Activated T-cell treated with anti-CD3 and anti-CD28 coated beads, Interleukin-2, amount 50 U/mL, for 1 hour (primary cell): ENCODE measurements at regions not wholly inside any gene's neighbourhood (a gene's known extent, or its start where the extent isn't known, plus 50 kb on each side); places are given as distances from the start of the nearest gene placed in this dataset.
"Not testable (repeated sequence)": the region's sequence is repeated elsewhere in the genome, so short reads cannot be mapped to it uniquely, and the experiment has no call there.

Experiments
- DNase-seq: peaks from one replicate; pipeline ENCODE4 v3.0.0-alpha.2; 2020

- DNase-seq, result not testable (repeated sequence)
Measured at GRCh38 chr18:10256276-10256675, 198.2 kb upstream of the APCDD1 start.

- no peak for DNase-seq
Measured at GRCh38 chr18:10258836-10259474, 195.5 kb upstream of the APCDD1 start.

- no peak for DNase-seq
Measured at GRCh38 chr18:10259901-10260300, 194.5 kb upstream of the APCDD1 start.

DNA sequence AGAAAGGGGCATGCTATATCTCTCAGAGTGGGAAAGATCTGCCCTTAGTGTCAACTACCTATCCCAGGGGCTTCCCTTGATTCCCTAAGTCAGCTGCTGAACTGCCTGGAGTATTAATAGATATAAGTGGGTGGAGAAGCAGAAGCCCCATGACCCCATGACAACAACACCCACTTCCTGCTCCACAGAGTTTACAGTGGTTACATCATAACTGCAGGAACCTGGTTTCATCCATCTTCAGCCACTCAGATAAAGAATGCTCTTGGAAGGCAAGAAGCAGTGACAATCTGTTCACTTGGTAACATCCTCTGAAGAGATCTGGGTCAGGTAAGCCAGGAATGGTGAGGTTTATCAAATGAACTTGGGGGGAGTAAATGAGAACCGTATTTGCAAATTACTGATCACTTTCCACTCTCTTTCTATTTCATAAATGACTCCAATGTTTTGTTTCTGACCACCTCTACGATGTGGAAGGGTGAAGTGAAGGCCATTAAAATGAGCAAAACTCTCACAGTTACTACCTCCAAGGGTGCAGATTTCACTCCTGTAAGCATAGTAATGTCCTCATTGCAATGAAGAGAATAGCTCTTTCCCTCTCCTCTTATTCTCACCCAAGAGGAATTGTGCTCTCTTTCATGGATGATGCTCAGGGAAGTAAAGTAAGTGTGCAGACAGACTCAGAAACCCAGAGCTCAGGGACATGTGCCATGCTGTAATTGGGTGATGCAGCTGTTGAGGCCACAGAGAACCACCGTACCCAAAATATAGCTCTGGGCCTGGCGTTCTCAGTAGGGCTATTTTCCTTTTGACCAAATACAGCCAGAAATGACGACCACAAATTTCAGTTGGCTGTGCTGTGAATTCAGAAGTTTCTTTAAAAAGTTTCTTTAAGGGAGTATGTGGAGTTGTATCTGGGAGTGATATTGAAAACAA, 192.8 kb upstream of the APCDD1 start:
- no peak for DNase-seq

GRCh38 chr18:10262566-10262965, 191.9 kb upstream of the APCDD1 start:
- no peak for DNase-seq

GRCh38 chr18:10264260-10264659, 190.2 kb upstream of the APCDD1 start:
- no peak for DNase-seq

DNA sequence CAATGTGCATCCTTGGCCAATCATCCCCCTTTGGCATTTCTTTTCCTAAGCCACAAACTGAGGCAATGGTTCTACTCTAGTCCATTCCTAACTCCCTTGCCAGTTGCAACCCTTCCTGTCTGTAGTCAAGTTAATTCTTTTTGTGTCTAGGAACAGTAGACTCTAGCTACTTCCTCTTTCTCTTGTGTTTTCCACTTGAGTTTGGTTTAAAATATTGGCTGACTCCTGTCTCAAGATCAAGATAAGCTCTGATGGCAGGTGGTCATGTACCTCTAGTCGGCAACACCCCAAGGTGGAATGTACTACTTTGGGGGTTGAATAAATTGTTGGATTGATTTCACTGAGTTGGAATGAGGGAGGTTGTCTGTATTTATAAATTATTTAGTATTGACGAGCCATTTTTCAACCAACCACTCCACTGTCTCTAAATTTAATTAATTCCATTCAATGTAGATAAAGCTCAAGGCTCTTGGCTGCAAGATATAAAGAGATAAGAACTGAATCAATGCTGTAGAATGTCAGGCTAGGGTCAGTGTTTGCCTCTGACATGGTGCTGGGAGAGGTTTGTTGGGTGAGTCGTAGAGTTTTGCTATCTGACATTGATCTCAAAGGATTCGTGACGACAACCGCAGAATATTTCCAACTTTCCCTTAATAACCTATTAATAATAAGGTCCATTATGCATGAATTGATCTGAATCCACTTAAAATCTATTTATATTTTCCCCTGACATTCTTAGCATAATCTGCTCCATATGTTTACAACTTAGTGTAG, 188.7 kb upstream of the APCDD1 start:
- no peak for DNase-seq

- no peak for DNase-seq
Measured at GRCh38 chr18:10266334-10266590, 188.2 kb upstream of the APCDD1 start.

DNA sequence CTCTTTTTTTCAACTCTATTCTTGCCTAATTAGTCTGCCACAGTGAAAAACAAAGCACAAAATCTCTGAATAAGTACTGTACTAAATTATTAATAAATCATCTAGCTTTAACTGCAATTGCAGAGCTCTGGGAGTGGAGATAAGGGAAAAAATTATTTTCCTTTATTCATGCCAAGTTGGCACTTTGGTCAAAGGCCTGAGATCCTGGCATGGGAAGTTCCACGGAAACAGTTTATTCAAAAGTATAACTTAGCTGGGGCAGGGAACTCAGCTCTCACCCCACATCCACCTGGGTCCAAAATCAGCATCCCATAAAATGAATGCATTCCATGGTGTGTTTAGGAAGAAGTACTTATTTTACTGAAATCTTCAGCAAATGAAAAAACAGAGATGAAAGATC, 185.2 kb upstream of the APCDD1 start:
- no peak for DNase-seq

DNA sequence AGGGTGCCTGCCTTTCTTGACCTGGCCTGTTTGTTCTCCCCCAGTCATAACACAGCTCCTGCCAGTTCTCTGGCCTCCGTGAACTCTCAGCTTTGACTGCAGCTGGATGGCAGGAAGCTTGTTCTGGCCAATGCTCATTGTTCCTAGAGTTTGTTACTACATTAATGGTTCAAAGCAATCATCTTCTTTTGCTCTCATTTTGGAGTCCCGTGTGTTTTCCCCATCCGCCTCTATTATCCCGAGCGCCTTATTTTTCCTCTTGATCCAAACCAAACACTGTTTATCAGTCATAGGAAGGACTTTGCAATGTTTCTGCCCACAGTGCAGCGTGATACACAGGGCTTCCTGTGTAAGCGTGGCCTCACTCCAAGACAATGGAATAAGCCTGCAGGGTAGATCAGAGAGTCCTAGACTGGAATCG, 184.3 kb upstream of the APCDD1 start:
- DNase-seq, result no peak

DNA sequence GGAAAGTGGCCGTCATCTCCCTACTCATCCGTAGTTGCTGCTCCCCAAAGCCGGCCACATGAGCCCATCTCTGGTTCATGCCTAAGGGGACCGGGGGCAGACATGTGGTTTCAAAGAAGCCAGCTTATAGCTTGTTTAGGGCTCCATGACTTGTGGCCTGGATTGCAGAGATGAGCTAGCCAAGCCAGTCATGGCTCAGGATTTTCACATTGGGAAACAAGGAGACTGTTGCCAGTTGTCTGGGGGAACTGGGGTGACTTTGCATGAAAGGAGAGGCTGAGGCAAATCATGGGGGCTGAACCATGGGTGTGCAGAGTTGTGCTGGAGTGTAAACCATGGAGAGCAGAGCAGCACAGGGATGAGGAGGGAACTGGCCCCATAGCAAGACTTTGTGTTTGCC, 183.0 kb upstream of the APCDD1 start:
- no peak for DNase-seq

DNA sequence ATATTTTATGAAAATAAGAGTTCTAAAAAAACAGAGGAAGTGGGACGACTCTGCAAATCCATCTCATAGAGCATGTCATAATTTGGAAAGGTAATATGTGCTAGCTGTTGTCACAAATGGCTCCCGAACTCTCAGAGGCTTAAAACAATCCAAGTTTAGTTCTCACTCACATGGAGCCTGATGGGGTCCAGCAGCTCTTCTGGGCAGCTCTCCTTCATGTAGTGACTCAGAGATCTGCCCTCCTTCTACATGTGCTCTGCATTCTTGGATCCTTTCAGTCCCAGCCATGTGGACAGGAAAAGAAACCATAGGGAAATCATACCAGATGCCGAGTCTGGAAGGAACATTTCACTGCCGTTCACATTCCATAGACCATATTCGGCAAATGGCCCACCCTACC, 180.1 kb upstream of the APCDD1 start:
- DNase-seq, result no peak

- no peak for DNase-seq
Measured at GRCh38 chr18:10275486-10275885, 178.9 kb upstream of the APCDD1 start.

GRCh38 chr18:10278265-10278664, 176.2 kb upstream of the APCDD1 start:
- no peak for DNase-seq

GRCh38 chr18:10279471-10279870, 175.0 kb upstream of the APCDD1 start:
- DNase-seq, result no peak

- no peak for DNase-seq
Measured at GRCh38 chr18:10279905-10280644, 174.4 kb upstream of the APCDD1 start.

GRCh38 chr18:10284540-10285282, 169.7 kb upstream of the APCDD1 start:
- DNase-seq, result no peak

- DNase-seq, result no peak
Measured at GRCh38 chr18:10285283-10285640, 169.2 kb upstream of the APCDD1 start.

DNA sequence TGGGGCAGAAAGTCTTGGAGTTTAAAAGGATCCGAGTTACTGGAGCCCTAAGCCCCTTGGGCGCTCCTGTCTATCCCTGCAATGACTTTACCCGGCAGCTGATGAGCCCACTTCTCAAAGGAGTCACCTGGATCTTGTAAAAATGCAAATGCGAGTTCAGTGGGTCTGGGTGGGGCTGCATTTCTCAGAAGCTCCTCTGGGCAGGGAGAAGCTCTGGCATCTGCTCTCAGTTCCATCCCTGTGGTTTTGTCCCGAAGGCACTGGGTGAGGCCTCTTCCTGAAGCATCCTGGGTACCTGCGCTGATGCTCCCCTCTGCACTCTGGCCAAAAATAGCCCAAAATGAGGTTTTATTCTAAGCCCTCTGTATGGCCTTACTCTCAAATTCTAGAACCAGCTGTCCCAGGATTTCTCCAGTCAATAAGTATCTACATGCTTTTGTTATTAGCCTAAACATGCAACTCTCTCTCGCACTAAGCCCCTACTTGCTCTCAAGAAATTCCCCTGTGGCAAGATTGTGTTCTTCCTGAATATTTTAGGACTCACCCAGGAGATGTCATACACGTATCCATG, 167.8 kb upstream of the APCDD1 start:
- DNase-seq, result no peak

GRCh38 chr18:10289251-10289650, 165.2 kb upstream of the APCDD1 start:
- no peak for DNase-seq

GRCh38 chr18:10289951-10290637, 164.3 kb upstream of the APCDD1 start:
- no peak for DNase-seq
